Keratinocyte (primary cell): ENCODE measurements at regions not wholly inside any gene's neighbourhood (a gene's known extent, or its start where the extent isn't known, plus 50 kb on each side); places are given as distances from the start of the nearest gene placed in this dataset.
"Not testable (repeated sequence)": the region's sequence is repeated elsewhere in the genome, so short reads cannot be mapped to it uniquely, and the experiment has no call there.

Source experiments
- DNase-seq: peaks from one replicate; pipeline ENCODE4 v3.0.0-alpha.2; 2011; ENCODE audit warnings: low read depth, missing footprints, low spot score
- FAIRE-seq: peaks from 2 replicates; lab custom pipeline; 2011; peaks lifted over from hg19 to GRCh38; lab: Jason Lieb, UNC
- H2AFZ ChIP-seq: 2 replicates; pipeline ENCODE4 v1.6.0; 2012; ENCODE audit warnings: low read length, control low read depth, inconsistent platforms; ENCODE audit not compliant: control insufficient read depth
- H3K27ac ChIP-seq: 2 replicates; pipeline ENCODE4 v1.5.1; 2011; ENCODE audit warnings: low read length; ENCODE audit not compliant: control insufficient read depth, insufficient read depth
- H3K27me3 ChIP-seq: 3 replicates; pipeline ENCODE4 v1.6.0; 2011; ENCODE audit warnings: low read length; ENCODE audit not compliant: control insufficient read depth, insufficient read depth; ENCODE audit errors: extremely low read depth
- H3K36me3 ChIP-seq, 2 experiments: 2 replicates in 1 of 2; 3 replicates in 1 of 2; pipeline ENCODE4 v1.5.1; 2011; ENCODE audit warnings: low read length in 2 of 2, mild to moderate bottlenecking in 1 of 2; ENCODE audit not compliant: control insufficient read depth in 2 of 2, insufficient read depth in 2 of 2; ENCODE audit errors: extremely low read depth in 1 of 2
- H3K4me1 ChIP-seq: 3 replicates; pipeline ENCODE4 v1.5.1; 2011; ENCODE audit warnings: low read length; ENCODE audit not compliant: control insufficient read depth, insufficient read depth; ENCODE audit errors: extremely low read depth
- H3K4me2 ChIP-seq: 3 replicates; pipeline ENCODE4 v1.6.0; 2011; ENCODE audit warnings: low read depth, low read length; ENCODE audit not compliant: control insufficient read depth, insufficient read depth; ENCODE audit errors: extremely low read depth
- H3K4me3 ChIP-seq, 3 experiments: fragments of 200-600 bp in 1 of 3; sonication (generic) in 1 of 3; 2 replicates in 2 of 3; 3 replicates in 1 of 3; pipeline ENCODE4 v1.5.1; 2011 to 2016; ENCODE audit warnings: low read length in 3 of 3, mild to moderate bottlenecking in 3 of 3, control low read depth in 2 of 3, inconsistent platforms in 1 of 3, low read depth in 1 of 3, mixed read lengths in 1 of 3, mixed run types in 1 of 3, moderate library complexity in 1 of 3; ENCODE audit not compliant: control insufficient read depth in 2 of 3, insufficient read depth in 2 of 3; ENCODE audit errors: extremely low read depth in 1 of 3
- H3K79me2 ChIP-seq: 2 replicates; pipeline ENCODE4 v1.6.0; 2012; ENCODE audit warnings: low read length; ENCODE audit not compliant: control insufficient read depth, insufficient read depth
- H3K9ac ChIP-seq: 3 replicates; pipeline ENCODE4 v1.6.0; 2011; ENCODE audit warnings: low read length; ENCODE audit not compliant: control insufficient read depth, insufficient read depth; ENCODE audit errors: extremely low read depth
- H3K9me1 ChIP-seq: 3 replicates; pipeline ENCODE4 v1.6.0; 2011; ENCODE audit warnings: low read length; ENCODE audit not compliant: control insufficient read depth, insufficient read depth; ENCODE audit errors: extremely low read depth
- H3K9me3 ChIP-seq: 2 replicates; pipeline ENCODE4 v1.5.1; 2012; ENCODE audit warnings: low read depth, low read length; ENCODE audit not compliant: control insufficient read depth
- H4K20me1 ChIP-seq: 3 replicates; pipeline ENCODE4 v1.6.0; 2011; ENCODE audit warnings: low read length; ENCODE audit not compliant: control insufficient read depth, insufficient read depth; ENCODE audit errors: extremely low read depth
- EZH2 ChIP-seq: IDR thresholded peaks from one replicate; pipeline ENCODE4 v1.6.1; 2012; ENCODE audit warnings: inconsistent platforms, mild to moderate bottlenecking, low read length, moderate library complexity
- dilution Hi-C: fragments of 300-500 bp; cut with MboI; formaldehyde crosslinking; loops from one replicate; pipeline ENCODE4 v1.7.0; 2020; ENCODE audit warnings: low sequenced_read_pairs; ENCODE audit not compliant: extremely low pct_ligation_motif_present
- TF ChIP-seq, protein P1 (sequence below), 3 experiments: IDR thresholded peaks in 1 of 3; conservative IDR thresholded peaks in 1 of 3; optimal IDR thresholded peaks in 1 of 3; 2 replicates in 2 of 3; 3 replicates in 1 of 3; pipeline versions ENCODE3 to v1.5.1; 2011; ENCODE audit warnings: low read length in 3 of 3, mild to moderate bottlenecking in 3 of 3, moderate library complexity in 2 of 3, control low read depth in 1 of 3, inconsistent platforms in 1 of 3; ENCODE audit not compliant: insufficient read depth in 2 of 3; ENCODE audit errors: extremely low read depth in 1 of 3

DNA sequence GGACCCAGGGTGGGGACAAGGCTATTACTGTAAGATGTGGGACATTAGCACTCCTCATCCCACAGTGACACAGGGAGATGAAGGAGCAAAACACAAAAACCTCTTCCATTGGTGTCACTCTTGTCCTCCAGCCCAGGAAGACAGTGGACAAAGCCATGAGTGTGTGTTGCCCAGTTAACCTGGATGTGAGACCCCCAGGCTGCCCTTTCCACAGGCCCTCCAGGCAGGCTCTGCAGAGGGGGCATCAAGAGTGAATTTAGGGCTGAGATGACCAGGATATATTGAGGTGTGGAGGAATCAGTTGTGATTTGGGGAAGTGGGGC, 111.3 kb downstream of the GGTLC2 start:
- H3K4me1 ChIP-seq: no peaks in the 10 kb centered on the region
- no peak overlapping the region for H3K27ac ChIP-seq
- H3K9me1 ChIP-seq: no peaks in the 10 kb centered on the region
- no peaks in the 10 kb centered on the region for H3K27me3 ChIP-seq
- FAIRE-seq: no peak
- H3K4me2 ChIP-seq: no peak overlapping the region
- H3K4me3 ChIP-seq: no peak overlapping the region
- TF ChIP-seq, protein P1, sequence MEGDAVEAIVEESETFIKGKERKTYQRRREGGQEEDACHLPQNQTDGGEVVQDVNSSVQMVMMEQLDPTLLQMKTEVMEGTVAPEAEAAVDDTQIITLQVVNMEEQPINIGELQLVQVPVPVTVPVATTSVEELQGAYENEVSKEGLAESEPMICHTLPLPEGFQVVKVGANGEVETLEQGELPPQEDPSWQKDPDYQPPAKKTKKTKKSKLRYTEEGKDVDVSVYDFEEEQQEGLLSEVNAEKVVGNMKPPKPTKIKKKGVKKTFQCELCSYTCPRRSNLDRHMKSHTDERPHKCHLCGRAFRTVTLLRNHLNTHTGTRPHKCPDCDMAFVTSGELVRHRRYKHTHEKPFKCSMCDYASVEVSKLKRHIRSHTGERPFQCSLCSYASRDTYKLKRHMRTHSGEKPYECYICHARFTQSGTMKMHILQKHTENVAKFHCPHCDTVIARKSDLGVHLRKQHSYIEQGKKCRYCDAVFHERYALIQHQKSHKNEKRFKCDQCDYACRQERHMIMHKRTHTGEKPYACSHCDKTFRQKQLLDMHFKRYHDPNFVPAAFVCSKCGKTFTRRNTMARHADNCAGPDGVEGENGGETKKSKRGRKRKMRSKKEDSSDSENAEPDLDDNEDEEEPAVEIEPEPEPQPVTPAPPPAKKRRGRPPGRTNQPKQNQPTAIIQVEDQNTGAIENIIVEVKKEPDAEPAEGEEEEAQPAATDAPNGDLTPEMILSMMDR (optimal IDR thresholded peaks at IDR 0.05 in 1 of 3, IDR thresholded peaks at IDR 0.05 in 1 of 3, conservative IDR thresholded peaks at IDR 0.05 in 1 of 3; ENCODE audit: extremely low read depth in 1 of 3, insufficient read depth in 2 of 3, low read length in 3 of 3): no peak
- no peak for TF ChIP-seq EZH2
- no peaks in the 10 kb centered on the region for H3K9me3 ChIP-seq
- H4K20me1 ChIP-seq: no peaks in the 10 kb centered on the region
- H3K36me3 ChIP-seq: no peaks in the 10 kb centered on the region
- H3K79me2 ChIP-seq: no peaks in the 10 kb centered on the region
- no peak overlapping the region for H2AFZ ChIP-seq
- dilution Hi-C loops: no loop called here
- no peak overlapping the region for H3K9ac ChIP-seq
- no peak for DNase-seq

DNA sequence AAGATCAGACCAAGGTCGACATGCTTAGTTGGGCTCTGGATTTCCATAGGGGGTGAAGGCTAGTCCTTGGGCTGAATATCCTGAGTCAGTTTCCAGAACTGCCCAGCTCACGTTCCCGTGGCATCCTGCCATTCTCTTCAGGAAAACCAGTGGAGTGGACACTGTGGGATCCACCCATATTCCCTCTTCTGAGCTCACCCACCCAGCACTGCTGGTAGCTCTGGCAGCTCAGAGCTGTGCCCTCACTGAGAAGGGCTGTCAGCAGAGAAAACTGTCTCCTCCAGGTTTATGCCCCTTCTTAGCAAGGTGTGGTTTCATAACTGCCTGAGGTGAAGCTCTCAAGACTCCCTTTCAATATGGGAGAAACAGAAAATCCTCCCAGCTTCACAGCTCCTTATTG, 111.7 kb downstream of the GGTLC2 start:
- Histone ChIP-seq H3K9ac (no peak overlapping the region), H3K27me3 (no peaks in the 10 kb centered on the region), H3K4me1 (no peaks in the 10 kb centered on the region), H3K4me2 (no peak overlapping the region), H3K9me1 (no peaks in the 10 kb centered on the region), H3K9me3 (no peaks in the 10 kb centered on the region), H3K79me2 (no peaks in the 10 kb centered on the region), H2AFZ (no peak overlapping the region), H3K27ac (no peak overlapping the region), H4K20me1 (no peaks in the 10 kb centered on the region), H3K4me3 (no peak overlapping the region), H3K36me3 (no peaks in the 10 kb centered on the region)
- TF ChIP-seq, protein P1 (optimal IDR thresholded peaks at IDR 0.05 in 1 of 3, IDR thresholded peaks at IDR 0.05 in 1 of 3, conservative IDR thresholded peaks at IDR 0.05 in 1 of 3; ENCODE audit: extremely low read depth in 1 of 3, insufficient read depth in 2 of 3, low read length in 3 of 3): no peak
- no peak for TF ChIP-seq EZH2
- no peak for FAIRE-seq
- DNase-seq: no peak
- dilution Hi-C loops: no loop called here

DNA sequence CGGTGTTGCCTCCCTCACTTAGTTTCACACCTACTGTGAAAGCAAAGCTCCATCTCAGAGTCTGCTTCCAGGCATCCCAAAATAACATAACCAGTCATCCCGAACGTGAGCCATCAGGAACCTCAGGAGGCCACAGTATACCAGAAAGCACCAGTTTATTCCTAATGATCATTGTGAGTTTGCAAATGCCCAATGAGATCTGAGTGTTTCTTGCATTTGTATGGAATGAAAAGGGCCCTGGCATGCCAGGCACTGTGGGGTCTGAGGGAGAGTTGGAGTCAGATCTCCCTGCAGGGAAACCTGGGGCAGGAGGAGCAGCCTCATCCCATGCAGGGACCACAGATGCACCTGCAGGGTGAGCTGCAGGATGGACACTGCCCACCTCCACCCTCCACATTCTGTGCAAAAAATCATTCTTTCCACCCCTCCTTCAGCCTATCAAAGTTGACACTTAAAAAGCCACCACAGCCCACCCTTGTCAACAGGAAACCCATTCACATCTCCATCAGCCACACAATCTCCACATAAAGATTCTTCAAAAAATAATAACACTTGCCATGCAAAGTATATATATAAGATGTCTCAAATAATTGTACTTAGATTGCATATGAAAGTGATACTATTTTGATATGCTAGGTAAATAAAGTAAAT, 112.3 kb downstream of the GGTLC2 start:
- H3K9me1 ChIP-seq, H3K4me2 ChIP-seq, H3K9ac ChIP-seq, H3K4me1 ChIP-seq, dilution Hi-C loops, H3K27ac ChIP-seq, H3K9me3 ChIP-seq, H3K36me3 ChIP-seq, H4K20me1 ChIP-seq, H3K79me2 ChIP-seq, H2AFZ ChIP-seq, H3K27me3 ChIP-seq, H3K4me3 ChIP-seq, DNase-seq, FAIRE-seq: not testable (repeated sequence)

GRCh38 chr22:22758101-22758807, 113.8 kb downstream of the GGTLC2 start:
- not testable (repeated sequence) for FAIRE-seq, H3K36me3 ChIP-seq

More at GRCh38 chr22:22758101-22758807, 113.8 kb downstream of the GGTLC2 start:
- H3K4me3 ChIP-seq, H2AFZ ChIP-seq, H4K20me1 ChIP-seq, dilution Hi-C loops, H3K27ac ChIP-seq, H3K4me2 ChIP-seq, H3K27me3 ChIP-seq, H3K79me2 ChIP-seq, DNase-seq, H3K9me1 ChIP-seq, H3K9ac ChIP-seq, H3K4me1 ChIP-seq, H3K9me3 ChIP-seq: not testable (repeated sequence)
